Vagina (tissue), 2 donors: ENCODE measurements at regions not wholly inside any gene's neighbourhood (a gene's known extent, or its start where the extent isn't known, plus 50 kb on each side); places are given as distances from the start of the nearest gene placed in this dataset.

Experiments used
- POLR2A ChIP-seq, 2 donors: fragments of 450-650 bp; IDR thresholded peaks; one replicate each; pipeline ENCODE4 v1.6.1; 2017; ENCODE audit warnings: antibody characterized with exemption in 2 of 2, mild to moderate bottlenecking in 2 of 2, moderate library complexity in 2 of 2
- POLR2AphosphoS5 ChIP-seq, 2 donors: sonication (generic); formaldehyde crosslinking; IDR thresholded peaks; one replicate each; pipeline ENCODE4 v1.9.0; 2017; ENCODE audit warnings: antibody characterized with exemption in 2 of 2, mild to moderate bottlenecking in 2 of 2, low read depth in 1 of 2; ENCODE audit not compliant: insufficient read depth in 1 of 2
- TF ChIP-seq, protein P1 (sequence below), 3 experiments: fragments of 450-650 bp in 2 of 3; fragments of 200-600 bp in 1 of 3; sonication (generic) in 1 of 3; IDR thresholded peaks; one replicate each; pipeline ENCODE4 v1.5.1; 2017 to 2019; ENCODE audit warnings: antibody characterized with exemption in 3 of 3, mild to moderate bottlenecking in 2 of 3, moderate library complexity in 2 of 3

DNA sequence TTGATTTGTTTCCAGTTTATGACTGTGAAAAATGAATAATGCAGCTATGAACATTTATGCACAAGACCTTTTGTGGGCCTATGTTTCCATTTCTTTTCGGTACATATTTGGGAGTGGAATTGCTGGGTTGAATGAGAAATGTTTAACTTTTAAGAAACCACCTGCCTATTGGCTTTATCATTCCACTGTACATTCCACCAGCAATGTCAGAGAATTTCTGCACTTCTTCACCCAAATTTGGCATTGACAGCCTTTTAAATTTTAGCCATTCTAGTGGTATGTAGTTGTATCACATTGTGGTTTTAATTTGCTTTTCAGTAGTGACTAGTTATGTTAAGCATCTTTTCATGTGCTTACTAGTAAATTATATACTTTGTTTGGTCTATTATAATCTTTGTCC is 317.0 kb upstream of the TMTC1 start:
- TF ChIP-seq, protein P1, sequence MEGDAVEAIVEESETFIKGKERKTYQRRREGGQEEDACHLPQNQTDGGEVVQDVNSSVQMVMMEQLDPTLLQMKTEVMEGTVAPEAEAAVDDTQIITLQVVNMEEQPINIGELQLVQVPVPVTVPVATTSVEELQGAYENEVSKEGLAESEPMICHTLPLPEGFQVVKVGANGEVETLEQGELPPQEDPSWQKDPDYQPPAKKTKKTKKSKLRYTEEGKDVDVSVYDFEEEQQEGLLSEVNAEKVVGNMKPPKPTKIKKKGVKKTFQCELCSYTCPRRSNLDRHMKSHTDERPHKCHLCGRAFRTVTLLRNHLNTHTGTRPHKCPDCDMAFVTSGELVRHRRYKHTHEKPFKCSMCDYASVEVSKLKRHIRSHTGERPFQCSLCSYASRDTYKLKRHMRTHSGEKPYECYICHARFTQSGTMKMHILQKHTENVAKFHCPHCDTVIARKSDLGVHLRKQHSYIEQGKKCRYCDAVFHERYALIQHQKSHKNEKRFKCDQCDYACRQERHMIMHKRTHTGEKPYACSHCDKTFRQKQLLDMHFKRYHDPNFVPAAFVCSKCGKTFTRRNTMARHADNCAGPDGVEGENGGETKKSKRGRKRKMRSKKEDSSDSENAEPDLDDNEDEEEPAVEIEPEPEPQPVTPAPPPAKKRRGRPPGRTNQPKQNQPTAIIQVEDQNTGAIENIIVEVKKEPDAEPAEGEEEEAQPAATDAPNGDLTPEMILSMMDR (IDR thresholded peaks at IDR 0.05), result no peak
- no peak for TF ChIP-seq POLR2A (IDR thresholded peaks at IDR 0.05)
- no peak for TF ChIP-seq POLR2AphosphoS5 (IDR thresholded peaks at IDR 0.05; ENCODE audit: insufficient read depth in 1 of 2, low read depth in 1 of 2)
